ENCODE measurements at regions not wholly inside any gene's neighbourhood (a gene's known extent, or its start where the extent isn't known, plus 50 kb on each side); places are given as distances from the start of the nearest gene placed in this dataset.

DNA sequence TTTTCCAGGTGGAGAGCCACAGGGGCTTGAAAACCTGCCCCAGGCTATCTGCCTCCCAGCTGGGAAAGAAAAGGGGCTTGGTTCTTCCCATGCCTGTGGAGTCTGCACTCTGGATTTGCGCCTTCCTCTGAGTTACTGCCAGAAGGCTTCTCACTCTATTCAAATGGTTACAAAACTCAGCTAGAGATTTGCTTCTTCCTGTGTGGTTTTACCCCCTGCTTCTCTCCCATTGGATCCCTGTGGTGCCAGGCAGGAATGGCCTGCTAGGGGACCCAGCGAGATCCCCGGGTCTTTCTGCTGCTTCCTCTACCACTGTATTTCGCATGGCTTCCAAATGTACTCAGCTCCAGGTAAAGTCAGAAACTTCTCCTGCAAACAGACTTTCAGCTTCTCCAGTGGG, 192.0 kb upstream of the HS3ST5 start:
- no peak overlapping the region for H3K9ac ChIP-seq (ENCODE audit: low read length)
- no peak overlapping the region for H3K4me2 ChIP-seq (ENCODE audit: low read depth, low read length)
- H3K9me3 ChIP-seq (replicated peaks; ENCODE audit: insufficient read depth, low read length): no peaks in the 10 kb centered on the region
- no peaks in the 10 kb centered on the region for H3K27me3 ChIP-seq (replicated peaks; ENCODE audit: insufficient read depth, low read length)
- no peak for DNase-seq
- H3K4me1 ChIP-seq (ENCODE audit: low read length): no peaks in the 10 kb centered on the region
- H3K79me2 ChIP-seq (ENCODE audit: low read length): no peaks in the 10 kb centered on the region
- H3K36me3 ChIP-seq (replicated peaks; ENCODE audit: insufficient read depth, low read length): no peaks in the 10 kb centered on the region
- H4K20me1 ChIP-seq (ENCODE audit: insufficient read depth, low read length): no peaks in the 10 kb centered on the region
- TF ChIP-seq, protein P1, sequence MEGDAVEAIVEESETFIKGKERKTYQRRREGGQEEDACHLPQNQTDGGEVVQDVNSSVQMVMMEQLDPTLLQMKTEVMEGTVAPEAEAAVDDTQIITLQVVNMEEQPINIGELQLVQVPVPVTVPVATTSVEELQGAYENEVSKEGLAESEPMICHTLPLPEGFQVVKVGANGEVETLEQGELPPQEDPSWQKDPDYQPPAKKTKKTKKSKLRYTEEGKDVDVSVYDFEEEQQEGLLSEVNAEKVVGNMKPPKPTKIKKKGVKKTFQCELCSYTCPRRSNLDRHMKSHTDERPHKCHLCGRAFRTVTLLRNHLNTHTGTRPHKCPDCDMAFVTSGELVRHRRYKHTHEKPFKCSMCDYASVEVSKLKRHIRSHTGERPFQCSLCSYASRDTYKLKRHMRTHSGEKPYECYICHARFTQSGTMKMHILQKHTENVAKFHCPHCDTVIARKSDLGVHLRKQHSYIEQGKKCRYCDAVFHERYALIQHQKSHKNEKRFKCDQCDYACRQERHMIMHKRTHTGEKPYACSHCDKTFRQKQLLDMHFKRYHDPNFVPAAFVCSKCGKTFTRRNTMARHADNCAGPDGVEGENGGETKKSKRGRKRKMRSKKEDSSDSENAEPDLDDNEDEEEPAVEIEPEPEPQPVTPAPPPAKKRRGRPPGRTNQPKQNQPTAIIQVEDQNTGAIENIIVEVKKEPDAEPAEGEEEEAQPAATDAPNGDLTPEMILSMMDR (IDR thresholded peaks at IDR 0.05; ENCODE audit: low read length): no peak
- TF ChIP-seq EZH2 (optimal IDR thresholded peaks at IDR 0.05; ENCODE audit: low read depth, low read length) (no peak), EZH2phosphoT487 (IDR thresholded peaks at IDR 0.05; ENCODE audit: low read length) (no peak)
- no peak overlapping the region for H2AFZ ChIP-seq (ENCODE audit: low read length)
- no peak overlapping the region for H3K27ac ChIP-seq (ENCODE audit: low read length)
- no peak overlapping the region for H3K4me3 ChIP-seq (ENCODE audit: low read length)
- H3K9me2 ChIP-seq (replicated peaks; ENCODE audit: insufficient read depth, low read length): no peaks in the 10 kb centered on the region
- no peaks in the 10 kb centered on the region for H3F3A ChIP-seq (ENCODE audit: insufficient read depth, low read length)

DNA sequence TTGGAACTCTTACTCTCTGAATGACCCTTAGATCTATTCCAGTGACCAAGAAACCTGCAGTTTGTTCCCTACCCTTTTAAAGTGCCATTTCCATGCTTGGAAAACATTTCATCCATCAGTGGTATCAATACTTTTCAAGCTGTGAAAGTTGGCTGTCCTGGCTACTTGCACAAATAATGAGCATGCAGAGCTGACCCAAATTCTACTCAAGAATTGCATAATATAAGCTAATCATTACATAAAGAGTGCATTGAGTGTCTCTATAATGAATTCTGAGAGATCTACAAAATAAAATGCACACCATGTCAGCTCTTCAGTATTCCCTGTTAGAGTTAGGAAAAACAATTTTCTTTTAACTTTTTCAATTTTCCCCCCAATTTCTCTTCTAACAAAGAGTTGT, 181.3 kb upstream of the HS3ST5 start:
- Histone ChIP-seq H3K4me1 (ENCODE audit: low read length) (no peaks in the 10 kb centered on the region), H3K9me3 (replicated peaks; ENCODE audit: insufficient read depth, low read length) (no peaks in the 10 kb centered on the region), H3K9me2 (replicated peaks; ENCODE audit: insufficient read depth, low read length) (no peaks in the 10 kb centered on the region)

DNA sequence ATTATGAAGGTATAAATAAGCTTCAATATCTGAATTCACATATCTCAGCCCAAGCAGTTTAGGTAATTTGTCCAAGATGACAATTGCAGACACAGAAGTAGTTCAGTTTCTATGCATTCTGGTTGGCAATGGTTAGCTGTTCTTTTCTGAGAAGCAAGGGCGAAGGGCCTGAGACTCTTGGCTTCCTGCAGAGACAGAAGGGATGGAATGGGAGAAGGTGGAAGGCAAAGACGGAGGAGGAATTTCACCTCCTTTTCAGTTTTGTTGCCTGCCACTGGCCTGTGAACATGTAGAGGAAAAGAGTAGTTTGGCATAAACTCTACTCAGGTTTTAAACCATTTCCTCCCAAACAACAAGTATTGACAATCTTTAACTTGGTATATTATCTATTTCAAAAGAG, 180.7 kb upstream of the HS3ST5 start:
- TF ChIP-seq, protein P1 (IDR thresholded peaks at IDR 0.05; ENCODE audit: low read length): no peak
- no peak for TF ChIP-seq EZH2phosphoT487 (IDR thresholded peaks at IDR 0.05; ENCODE audit: low read length)
- TF ChIP-seq EZH2 (optimal IDR thresholded peaks at IDR 0.05; ENCODE audit: low read depth, low read length): no peak
- Histone ChIP-seq H3F3A (ENCODE audit: insufficient read depth, low read length) (no peaks in the 10 kb centered on the region), H3K27me3 (replicated peaks; ENCODE audit: insufficient read depth, low read length) (no peaks in the 10 kb centered on the region), H3K4me3 (ENCODE audit: low read length) (no peak overlapping the region), H3K9me3 (replicated peaks; ENCODE audit: insufficient read depth, low read length) (no peaks in the 10 kb centered on the region), H3K9ac (ENCODE audit: low read length) (no peak overlapping the region), H3K36me3 (replicated peaks; ENCODE audit: insufficient read depth, low read length) (no peaks in the 10 kb centered on the region), H2AFZ (ENCODE audit: low read length) (no peak overlapping the region), H3K4me2 (ENCODE audit: low read depth, low read length) (no peak overlapping the region), H3K4me1 (ENCODE audit: low read length) (no peaks in the 10 kb centered on the region), H4K20me1 (ENCODE audit: insufficient read depth, low read length) (no peaks in the 10 kb centered on the region), H3K9me2 (replicated peaks; ENCODE audit: insufficient read depth, low read length) (no peaks in the 10 kb centered on the region), H3K27ac (ENCODE audit: low read length) (no peak overlapping the region), H3K79me2 (ENCODE audit: low read length) (no peaks in the 10 kb centered on the region)
- DNase-seq: no peak

More for the DNA sequence above, 181.3 kb upstream of the HS3ST5 start:
- Histone ChIP-seq H3K4me3 (ENCODE audit: low read length) (no peak overlapping the region), H2AFZ (ENCODE audit: low read length) (no peak overlapping the region), H3K27ac (ENCODE audit: low read length) (no peak overlapping the region), H3F3A (ENCODE audit: insufficient read depth, low read length) (no peaks in the 10 kb centered on the region), H3K9ac (ENCODE audit: low read length) (no peak overlapping the region), H3K36me3 (replicated peaks; ENCODE audit: insufficient read depth, low read length) (no peaks in the 10 kb centered on the region), H4K20me1 (ENCODE audit: insufficient read depth, low read length) (no peaks in the 10 kb centered on the region), H3K4me2 (ENCODE audit: low read depth, low read length) (no peak overlapping the region), H3K79me2 (ENCODE audit: low read length) (no peaks in the 10 kb centered on the region), H3K27me3 (replicated peaks; ENCODE audit: insufficient read depth, low read length) (no peaks in the 10 kb centered on the region)
- no peak for TF ChIP-seq EZH2phosphoT487 (IDR thresholded peaks at IDR 0.05; ENCODE audit: low read length)
- TF ChIP-seq, protein P1 (IDR thresholded peaks at IDR 0.05; ENCODE audit: low read length): no peak
- no peak for TF ChIP-seq EZH2 (optimal IDR thresholded peaks at IDR 0.05; ENCODE audit: low read depth, low read length)
- no peak for DNase-seq
